ENCODE measurements at regions not wholly inside any gene's neighbourhood (a gene's known extent, or its start where the extent isn't known, plus 50 kb on each side); places are given as distances from the start of the nearest gene placed in this dataset.

DNA sequence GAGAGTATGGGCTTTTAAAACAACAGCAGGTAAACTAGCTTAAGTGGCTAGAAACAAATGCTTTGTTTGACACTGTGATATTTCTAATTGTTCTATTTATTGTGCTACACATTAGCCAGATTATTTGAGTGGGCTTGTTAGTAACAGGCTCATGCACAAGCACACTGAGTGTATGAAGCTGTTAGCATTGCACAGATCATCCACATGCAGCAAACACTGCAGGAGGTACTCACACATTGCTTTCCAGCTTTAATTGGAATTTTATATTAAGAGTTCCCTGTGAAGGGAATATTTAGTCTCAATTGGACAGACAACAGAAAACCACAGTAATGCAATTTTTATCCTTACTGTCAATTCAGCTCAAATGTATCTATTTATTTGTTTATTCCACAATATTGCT is 92.9 kb upstream of the ZNF804B start:
- H3K4me3 ChIP-seq = no peak overlapping the region
- no peaks in the 10 kb centered on the region for H3K9me3 ChIP-seq (ENCODE audit: low read depth)
- no peak overlapping the region for H3K27ac ChIP-seq
- H3K36me3 ChIP-seq = no peaks in the 10 kb centered on the region
- TF ChIP-seq, protein P1, sequence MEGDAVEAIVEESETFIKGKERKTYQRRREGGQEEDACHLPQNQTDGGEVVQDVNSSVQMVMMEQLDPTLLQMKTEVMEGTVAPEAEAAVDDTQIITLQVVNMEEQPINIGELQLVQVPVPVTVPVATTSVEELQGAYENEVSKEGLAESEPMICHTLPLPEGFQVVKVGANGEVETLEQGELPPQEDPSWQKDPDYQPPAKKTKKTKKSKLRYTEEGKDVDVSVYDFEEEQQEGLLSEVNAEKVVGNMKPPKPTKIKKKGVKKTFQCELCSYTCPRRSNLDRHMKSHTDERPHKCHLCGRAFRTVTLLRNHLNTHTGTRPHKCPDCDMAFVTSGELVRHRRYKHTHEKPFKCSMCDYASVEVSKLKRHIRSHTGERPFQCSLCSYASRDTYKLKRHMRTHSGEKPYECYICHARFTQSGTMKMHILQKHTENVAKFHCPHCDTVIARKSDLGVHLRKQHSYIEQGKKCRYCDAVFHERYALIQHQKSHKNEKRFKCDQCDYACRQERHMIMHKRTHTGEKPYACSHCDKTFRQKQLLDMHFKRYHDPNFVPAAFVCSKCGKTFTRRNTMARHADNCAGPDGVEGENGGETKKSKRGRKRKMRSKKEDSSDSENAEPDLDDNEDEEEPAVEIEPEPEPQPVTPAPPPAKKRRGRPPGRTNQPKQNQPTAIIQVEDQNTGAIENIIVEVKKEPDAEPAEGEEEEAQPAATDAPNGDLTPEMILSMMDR (IDR thresholded peaks at IDR 0.05; ENCODE audit: low read depth, low read length) = no peak
- no peaks in the 10 kb centered on the region for H3K27me3 ChIP-seq
- no peak for DNase-seq (ENCODE audit: low read depth in 1 of 2, low spot score in 1 of 2)
- no peaks in the 10 kb centered on the region for H3K4me1 ChIP-seq (ENCODE audit: low read depth)

DNA sequence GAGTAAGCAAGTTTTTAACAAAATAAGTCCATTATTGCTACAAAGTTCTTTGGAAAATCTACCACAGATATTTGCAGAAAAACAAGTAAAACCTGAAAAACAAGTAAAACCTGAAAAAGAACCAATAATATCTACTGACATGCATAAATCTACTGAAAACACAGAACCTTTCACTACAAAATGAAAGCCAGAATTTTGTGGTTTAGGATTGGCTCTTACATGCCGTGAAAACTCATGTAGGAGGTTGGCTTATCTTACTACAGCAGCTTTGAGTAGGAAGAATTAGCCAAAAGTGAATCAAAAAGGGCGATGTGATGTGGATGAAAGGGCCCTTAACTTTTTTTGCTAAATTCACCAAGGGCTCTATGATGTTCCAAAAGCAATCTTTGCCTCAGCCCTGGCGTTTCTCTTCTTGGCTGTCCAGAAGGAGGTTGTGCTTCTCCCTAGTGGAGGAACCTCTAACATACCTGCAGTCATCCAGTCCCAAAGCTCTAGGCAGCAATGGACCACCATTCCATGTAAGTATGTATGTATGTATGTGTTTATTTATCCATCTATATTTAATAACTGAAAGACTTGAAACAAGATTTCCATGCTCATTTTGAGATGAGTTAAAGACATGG is 93.5 kb upstream of the ZNF804B start:
- H3K27me3 ChIP-seq = no peaks in the 10 kb centered on the region
- no peaks in the 10 kb centered on the region for H3K4me1 ChIP-seq (ENCODE audit: low read depth)
- H3K4me3 ChIP-seq = no peak overlapping the region
- DNase-seq (ENCODE audit: low read depth in 1 of 2, low spot score in 1 of 2) = no peak
- TF ChIP-seq, protein P1 (IDR thresholded peaks at IDR 0.05; ENCODE audit: low read depth, low read length) = no peak
- no peaks in the 10 kb centered on the region for H3K9me3 ChIP-seq (ENCODE audit: low read depth)
- no peak overlapping the region for H3K27ac ChIP-seq
- no peaks in the 10 kb centered on the region for H3K36me3 ChIP-seq

DNA sequence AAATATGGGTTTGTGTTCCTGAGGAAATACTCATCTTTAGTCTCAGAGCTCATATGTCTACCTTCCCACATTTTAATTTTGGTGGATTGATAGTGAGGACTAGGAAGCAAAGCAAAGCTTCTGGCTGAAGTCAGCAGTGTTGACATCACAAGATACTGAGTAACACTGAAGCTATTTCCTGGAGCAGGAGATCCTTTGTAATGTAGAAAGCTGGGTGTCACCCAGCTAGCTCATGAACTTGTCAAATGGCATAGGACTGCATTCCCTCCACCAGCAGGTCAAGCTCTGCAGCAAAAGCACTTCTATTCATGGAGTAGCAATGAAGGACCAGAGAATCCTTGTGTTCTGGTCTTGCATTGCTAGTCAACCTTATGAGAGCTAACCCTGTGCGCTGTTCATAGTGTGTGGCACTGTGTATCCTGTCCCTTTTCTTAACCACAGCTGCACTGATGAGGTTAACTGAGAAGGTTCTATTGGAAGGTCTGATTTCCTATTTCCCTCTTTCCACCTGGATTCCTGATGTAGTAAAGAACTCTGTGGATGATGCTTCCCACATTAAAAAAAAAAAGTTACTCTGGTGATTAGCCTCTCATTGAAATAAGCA is 94.8 kb upstream of the ZNF804B start:
- Histone ChIP-seq H3K36me3 (no peaks in the 10 kb centered on the region), H3K4me3 (no peak overlapping the region), H3K27ac (no peak overlapping the region), H3K4me1 (ENCODE audit: low read depth) (no peaks in the 10 kb centered on the region), H3K9me3 (ENCODE audit: low read depth) (no peaks in the 10 kb centered on the region), H3K27me3 (no peaks in the 10 kb centered on the region)
- DNase-seq (ENCODE audit: low read depth in 1 of 2, low spot score in 1 of 2) = peak in 1 of 2 donors; percentile 14
- TF ChIP-seq, protein P1 (IDR thresholded peaks at IDR 0.05; ENCODE audit: low read depth, low read length) = no peak

DNA sequence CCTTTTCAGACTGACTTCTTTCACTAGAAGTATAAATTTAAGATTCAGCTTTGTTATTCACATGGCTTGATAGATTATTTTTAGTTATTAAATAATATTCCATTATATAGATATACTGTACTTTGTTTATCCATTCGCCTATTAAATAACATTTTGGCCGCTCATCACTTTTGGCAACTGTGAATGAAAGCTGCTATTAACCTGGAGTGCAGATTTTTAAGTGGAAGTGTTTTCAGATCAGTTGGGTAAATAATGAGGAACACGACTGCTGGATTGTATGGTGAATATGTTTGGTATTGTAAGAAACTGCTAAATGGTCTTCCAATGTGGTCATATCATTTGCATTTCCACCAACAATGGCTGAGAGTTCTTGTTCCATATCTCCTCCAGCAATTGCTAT is 97.6 kb upstream of the ZNF804B start:
- Histone ChIP-seq H3K4me1 (ENCODE audit: low read depth) (no peaks in the 10 kb centered on the region), H3K36me3 (no peaks in the 10 kb centered on the region), H3K9me3 (ENCODE audit: low read depth) (no peaks in the 10 kb centered on the region), H3K27ac (no peak overlapping the region), H3K27me3 (no peaks in the 10 kb centered on the region), H3K4me3 (no peak overlapping the region)
- no peak for DNase-seq (ENCODE audit: low read depth in 1 of 2, low spot score in 1 of 2)
- TF ChIP-seq, protein P1 (IDR thresholded peaks at IDR 0.05; ENCODE audit: low read depth, low read length) = no peak

DNA sequence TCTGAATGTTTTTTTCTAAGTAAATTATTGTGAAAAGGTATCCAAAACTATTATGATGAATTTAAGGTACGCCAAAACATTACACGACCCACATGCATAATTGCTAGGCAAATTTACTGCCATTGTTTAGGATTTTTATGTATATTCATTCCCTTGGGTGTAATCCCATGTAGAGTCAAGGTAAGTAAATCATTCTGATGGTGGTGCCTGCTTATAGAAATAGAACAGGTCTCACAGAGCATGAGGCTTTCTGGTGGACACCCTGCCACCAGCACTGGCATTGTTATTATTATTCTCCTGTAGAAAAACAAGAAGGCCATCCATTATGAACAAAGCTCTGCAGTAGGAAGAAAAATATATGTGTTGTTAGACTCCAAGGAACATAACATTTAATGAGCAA is 111.7 kb upstream of the ZNF804B start:
- Histone ChIP-seq H3K4me3 (no peak overlapping the region), H3K27ac (no peak overlapping the region), H3K36me3 (no peaks in the 10 kb centered on the region), H3K9me3 (ENCODE audit: low read depth) (no peaks in the 10 kb centered on the region), H3K27me3 (no peaks in the 10 kb centered on the region), H3K4me1 (ENCODE audit: low read depth) (peaks cover 9% of the 10 kb centered on the region)
- TF ChIP-seq, protein P1 (IDR thresholded peaks at IDR 0.05; ENCODE audit: low read depth, low read length) = no peak
- no peak for DNase-seq (ENCODE audit: low read depth in 1 of 2, low spot score in 1 of 2)
